Liver (tissue), 8 donors: ENCODE measurements at regions not wholly inside any gene's neighbourhood (a gene's known extent, or its start where the extent isn't known, plus 50 kb on each side); places are given as distances from the start of the nearest gene placed in this dataset.

Experiments
- DNase-seq: peaks from one replicate; pipeline ENCODE4 v3.0.0-alpha.2; 2017; ENCODE audit warnings: low spot score
- H3K27ac ChIP-seq, 2 donors: one replicate each; pipeline ENCODE4 v1.7.0; 2013; ENCODE audit warnings: inconsistent platforms in 2 of 2, low read length in 2 of 2, control low read depth in 1 of 2, low read depth in 1 of 2, mild to moderate bottlenecking in 1 of 2
- H3K27me3 ChIP-seq, 4 donors: one replicate each; pipeline versions ENCODE4 v1.6.1 to v1.7.0; 2013; ENCODE audit warnings: low read length in 3 of 4, inconsistent platforms in 1 of 4, mild to moderate bottlenecking in 1 of 4, moderate library complexity in 1 of 4; ENCODE audit not compliant: control insufficient read depth in 4 of 4, insufficient read depth in 4 of 4
- H3K36me3 ChIP-seq, 4 donors: one replicate each; pipeline versions ENCODE4 v1.6.1 to v1.7.0; 2013; ENCODE audit warnings: low read length in 3 of 4, mild to moderate bottlenecking in 3 of 4, low read depth in 1 of 4, moderate library complexity in 1 of 4; ENCODE audit not compliant: control insufficient read depth in 4 of 4, insufficient read depth in 3 of 4
- H3K4me1 ChIP-seq, 4 donors: one replicate each; pipeline versions ENCODE4 v1.6.1 to v1.7.0; 2013; ENCODE audit warnings: low read length in 3 of 4, mild to moderate bottlenecking in 3 of 4, moderate library complexity in 1 of 4; ENCODE audit not compliant: control insufficient read depth in 4 of 4, insufficient read depth in 4 of 4
- H3K4me3 ChIP-seq, 3 donors: one replicate each; pipeline versions ENCODE4 v1.6.1 to v1.7.0; 2013; ENCODE audit warnings: low read length in 3 of 3, control low read depth in 1 of 3, low read depth in 1 of 3, mild to moderate bottlenecking in 1 of 3
- H3K9ac ChIP-seq, 2 donors: one replicate each; pipeline ENCODE4 v1.7.0; 2013; ENCODE audit warnings: low read length in 2 of 2, mild to moderate bottlenecking in 2 of 2, moderate library complexity in 2 of 2, control low read depth in 1 of 2, low read depth in 1 of 2
- H3K9me3 ChIP-seq, 4 donors: one replicate each; pipeline versions ENCODE4 v1.6.1 to v1.7.0; 2013; ENCODE audit warnings: low read length in 3 of 4; ENCODE audit not compliant: control insufficient read depth in 4 of 4
- ATF3 ChIP-seq: IDR thresholded peaks from 2 replicates; pipeline ENCODE4 v1.6.1; 2016; ENCODE audit warnings: antibody characterized with exemption
- CTCF ChIP-seq: fragments of 150-350 bp; IDR thresholded peaks from 2 replicates; pipeline ENCODE4 v1.5.1; 2017; ENCODE audit warnings: improper control_type of control experiment, low read depth, low read length; ENCODE audit not compliant: missing input control
- EGR1 ChIP-seq, 2 donors: IDR thresholded peaks; 2 replicates each; pipeline ENCODE4 v1.6.1; 2016 to 2018; ENCODE audit warnings: antibody characterized with exemption in 2 of 2, low read depth in 2 of 2
- FOXA1 ChIP-seq: IDR thresholded peaks from 2 replicates; pipeline ENCODE4 v1.6.1; 2016; ENCODE audit warnings: antibody characterized with exemption
- FOXA2 ChIP-seq: IDR thresholded peaks from 2 replicates; pipeline ENCODE4 v1.6.1; 2016; ENCODE audit warnings: antibody characterized with exemption
- GABPA ChIP-seq, 2 donors: IDR thresholded peaks in 1 of 2; conservative IDR thresholded peaks in 1 of 2; 2 replicates each; pipeline ENCODE4 v1.6.1; 2016; ENCODE audit warnings: antibody characterized with exemption in 2 of 2, mild to moderate bottlenecking in 1 of 2, moderate library complexity in 1 of 2
- HNF4A ChIP-seq, 2 donors: conservative IDR thresholded peaks; 2 replicates each; pipeline ENCODE4 v1.6.1; 2016; ENCODE audit warnings: antibody characterized with exemption in 2 of 2, mild to moderate bottlenecking in 2 of 2
- HNF4G ChIP-seq: IDR thresholded peaks from 2 replicates; pipeline ENCODE4 v1.6.1; 2016; ENCODE audit warnings: antibody characterized with exemption
- JUND ChIP-seq, 2 donors: IDR thresholded peaks; 2 replicates each; pipeline ENCODE4 v1.6.1; 2016; ENCODE audit warnings: antibody characterized with exemption in 2 of 2
- MAX ChIP-seq: IDR thresholded peaks from 2 replicates; pipeline ENCODE4 v1.6.1; 2016; ENCODE audit warnings: antibody characterized with exemption
- NR2F2 ChIP-seq: IDR thresholded peaks from 2 replicates; pipeline ENCODE4 v1.6.1; 2016; ENCODE audit warnings: antibody characterized with exemption
- RAD21 ChIP-seq, 2 donors: IDR thresholded peaks; 2 replicates each; pipeline ENCODE4 v1.6.1; 2016; ENCODE audit warnings: antibody characterized with exemption in 2 of 2, mild to moderate bottlenecking in 2 of 2
- RXRA ChIP-seq, 2 donors: IDR thresholded peaks; 2 replicates each; pipeline ENCODE4 v1.6.1; 2017 to 2018; ENCODE audit warnings: antibody characterized with exemption in 2 of 2, mild to moderate bottlenecking in 1 of 2
- SP1 ChIP-seq: IDR thresholded peaks from 2 replicates; pipeline ENCODE4 v1.6.1; 2018; ENCODE audit warnings: antibody characterized with exemption, mild to moderate bottlenecking
- TAF1 ChIP-seq: conservative IDR thresholded peaks from 2 replicates; pipeline ENCODE4 v1.6.1; 2016; ENCODE audit warnings: antibody characterized with exemption, mild to moderate bottlenecking
- YY1 ChIP-seq: IDR thresholded peaks from 2 replicates; pipeline ENCODE4 v1.6.1; 2016; ENCODE audit warnings: antibody characterized with exemption, mild to moderate bottlenecking
- ZBTB33 ChIP-seq: IDR thresholded peaks from 2 replicates; pipeline ENCODE4 v1.6.1; 2016; ENCODE audit warnings: antibody characterized with exemption
- WGBS: extraction: QIAGEN DNeasy Blood & Tissue Kit; methylation state at CpG from one replicate; pipeline ENCODE4 v1.1.7; 2013; 5-methylcytosine and 5-hydroxymethylcytosine counted together
- TF ChIP-seq, protein P1 (sequence below): IDR thresholded peaks from 2 replicates; pipeline ENCODE4 v1.6.1; 2016; ENCODE audit warnings: antibody characterized with exemption, mild to moderate bottlenecking
- donor health status: healthy.
- donor health status: healthy.
- donor health status: healthy.
- donor health status: healthy.
- donor health status: healthy.

DNA sequence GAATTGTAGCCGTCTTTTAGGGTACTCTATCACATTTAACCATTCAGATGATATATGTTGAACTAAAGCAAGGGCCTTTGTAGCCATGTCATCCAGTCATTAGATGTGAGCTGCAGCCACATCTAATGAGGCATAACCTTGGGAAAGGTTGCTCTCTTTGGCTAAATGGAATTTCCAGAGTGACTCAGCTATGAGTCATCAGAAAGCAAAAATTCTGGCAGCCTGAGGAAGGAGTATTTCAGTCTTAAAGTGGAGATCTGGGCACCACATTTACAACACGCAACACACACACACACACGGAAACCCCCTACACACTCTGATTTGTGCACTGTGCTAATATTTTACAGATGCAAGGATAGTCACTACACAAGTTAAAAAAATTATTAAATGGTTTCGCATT, 176.9 kb upstream of the ZWINT start:
- Histone ChIP-seq H3K36me3 (no peaks in the 10 kb centered on the region), H3K9me3 (no peaks in the 10 kb centered on the region), H3K27me3 (no peaks in the 10 kb centered on the region), H3K4me3 (no peak overlapping the region), H3K4me1 (no peaks in the 10 kb centered on the region), H3K27ac (no peak overlapping the region), H3K9ac (no peak overlapping the region)
- TF ChIP-seq ZBTB33: no peak
- no peak for TF ChIP-seq RXRA (IDR thresholded peaks at IDR 0.05)
- no peak for TF ChIP-seq FOXA2
- no peak for TF ChIP-seq HNF4G
- TF ChIP-seq TAF1: no peak
- no peak for TF ChIP-seq JUND (IDR thresholded peaks at IDR 0.05)
- no peak for TF ChIP-seq EGR1 (IDR thresholded peaks at IDR 0.05; ENCODE audit: low read depth in 2 of 2)
- TF ChIP-seq HNF4A (conservative IDR thresholded peaks at IDR 0.05): no peak
- no peak for TF ChIP-seq SP1
- no peak for TF ChIP-seq RAD21 (IDR thresholded peaks at IDR 0.05)
- WGBS: 82% methylated on average over 4 of the region's 4 CpGs
- DNase-seq: no peak

DNA sequence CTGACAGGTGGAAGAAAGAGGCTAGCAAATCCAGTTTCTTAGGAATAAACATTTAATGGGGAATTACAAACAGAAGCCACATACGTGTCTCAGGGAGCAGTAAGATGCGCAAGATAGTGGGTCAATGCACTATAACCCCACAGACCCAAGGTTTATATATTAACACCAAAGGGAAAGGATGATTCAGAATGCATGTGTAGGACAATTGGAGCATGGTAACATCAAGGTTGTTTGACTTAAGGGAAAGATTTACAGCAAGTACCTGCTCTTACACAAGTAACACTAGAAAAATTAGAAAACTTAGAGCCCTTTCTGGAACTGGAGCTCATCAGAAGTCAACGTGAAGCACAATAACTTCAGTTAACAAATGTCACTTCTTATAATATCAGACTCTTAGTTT, 161.1 kb upstream of the ZWINT start:
- Histone ChIP-seq H3K27me3 (no peaks in the 10 kb centered on the region), H3K4me3 (no peak overlapping the region)
- WGBS: 49% methylated on average over 3 of the region's 3 CpGs

DNA sequence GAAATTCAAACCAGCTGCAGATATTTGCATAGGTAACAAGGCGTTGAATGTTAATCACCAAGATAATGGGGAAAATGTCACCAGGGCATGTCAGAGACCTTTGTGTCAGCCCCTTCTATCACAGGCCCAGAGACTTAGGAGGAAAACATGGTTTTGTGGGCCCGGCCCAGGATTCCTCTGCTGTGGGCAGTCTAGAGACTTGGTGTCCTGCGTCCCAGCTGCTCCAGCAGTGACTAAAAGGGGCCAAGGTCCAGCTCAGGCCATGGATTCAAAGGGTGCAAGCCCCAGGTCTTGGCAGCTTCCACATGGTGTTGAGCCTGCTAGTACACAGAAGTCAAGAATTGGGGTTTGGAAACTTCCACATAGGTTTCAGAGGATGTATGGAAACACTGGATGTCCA, 147.5 kb upstream of the ZWINT start:
- H3K36me3 ChIP-seq: no peaks in the 10 kb centered on the region
- no peak overlapping the region for H3K4me3 ChIP-seq
- H3K27me3 ChIP-seq: peaks cover 0 to 2% (median 0%) of the 10 kb centered on the region in 4 donors
- H3K4me1 ChIP-seq: no peaks in the 10 kb centered on the region
- no peak overlapping the region for H3K9ac ChIP-seq
- no peak overlapping the region for H3K27ac ChIP-seq
- H3K9me3 ChIP-seq: no peaks in the 10 kb centered on the region
- WGBS: 65% methylated on average over 3 of the region's 3 CpGs
- DNase-seq: no peak
- TF ChIP-seq EGR1 (IDR thresholded peaks at IDR 0.05; ENCODE audit: low read depth in 2 of 2) (no peak), HNF4G (no peak), CTCF (no peak), TAF1 (no peak), FOXA1 (no peak), ZBTB33 (no peak), SP1 (no peak), HNF4A (conservative IDR thresholded peaks at IDR 0.05) (no peak), RAD21 (IDR thresholded peaks at IDR 0.05) (no peak), MAX (no peak), YY1 (no peak), NR2F2 (no peak), GABPA (IDR thresholded peaks at IDR 0.05 in 1 of 2, conservative IDR thresholded peaks at IDR 0.05 in 1 of 2) (no peak), FOXA2 (no peak), ATF3 (no peak)
- TF ChIP-seq, protein P1, sequence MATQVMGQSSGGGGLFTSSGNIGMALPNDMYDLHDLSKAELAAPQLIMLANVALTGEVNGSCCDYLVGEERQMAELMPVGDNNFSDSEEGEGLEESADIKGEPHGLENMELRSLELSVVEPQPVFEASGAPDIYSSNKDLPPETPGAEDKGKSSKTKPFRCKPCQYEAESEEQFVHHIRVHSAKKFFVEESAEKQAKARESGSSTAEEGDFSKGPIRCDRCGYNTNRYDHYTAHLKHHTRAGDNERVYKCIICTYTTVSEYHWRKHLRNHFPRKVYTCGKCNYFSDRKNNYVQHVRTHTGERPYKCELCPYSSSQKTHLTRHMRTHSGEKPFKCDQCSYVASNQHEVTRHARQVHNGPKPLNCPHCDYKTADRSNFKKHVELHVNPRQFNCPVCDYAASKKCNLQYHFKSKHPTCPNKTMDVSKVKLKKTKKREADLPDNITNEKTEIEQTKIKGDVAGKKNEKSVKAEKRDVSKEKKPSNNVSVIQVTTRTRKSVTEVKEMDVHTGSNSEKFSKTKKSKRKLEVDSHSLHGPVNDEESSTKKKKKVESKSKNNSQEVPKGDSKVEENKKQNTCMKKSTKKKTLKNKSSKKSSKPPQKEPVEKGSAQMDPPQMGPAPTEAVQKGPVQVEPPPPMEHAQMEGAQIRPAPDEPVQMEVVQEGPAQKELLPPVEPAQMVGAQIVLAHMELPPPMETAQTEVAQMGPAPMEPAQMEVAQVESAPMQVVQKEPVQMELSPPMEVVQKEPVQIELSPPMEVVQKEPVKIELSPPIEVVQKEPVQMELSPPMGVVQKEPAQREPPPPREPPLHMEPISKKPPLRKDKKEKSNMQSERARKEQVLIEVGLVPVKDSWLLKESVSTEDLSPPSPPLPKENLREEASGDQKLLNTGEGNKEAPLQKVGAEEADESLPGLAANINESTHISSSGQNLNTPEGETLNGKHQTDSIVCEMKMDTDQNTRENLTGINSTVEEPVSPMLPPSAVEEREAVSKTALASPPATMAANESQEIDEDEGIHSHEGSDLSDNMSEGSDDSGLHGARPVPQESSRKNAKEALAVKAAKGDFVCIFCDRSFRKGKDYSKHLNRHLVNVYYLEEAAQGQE: no peak

More for the DNA sequence above, 161.1 kb upstream of the ZWINT start:
- H3K9me3 ChIP-seq: no peaks in the 10 kb centered on the region
- H3K9ac ChIP-seq: no peak overlapping the region
- H3K36me3 ChIP-seq: no peaks in the 10 kb centered on the region
- no peak overlapping the region for H3K27ac ChIP-seq
- H3K4me1 ChIP-seq: no peaks in the 10 kb centered on the region
- no peak for DNase-seq
- TF ChIP-seq FOXA2 (no peak), MAX (no peak)
